ENCODE measurements at regions not wholly inside any gene's neighbourhood (a gene's known extent, or its start where the extent isn't known, plus 50 kb on each side); places are given as distances from the start of the nearest gene placed in this dataset.

DNA sequence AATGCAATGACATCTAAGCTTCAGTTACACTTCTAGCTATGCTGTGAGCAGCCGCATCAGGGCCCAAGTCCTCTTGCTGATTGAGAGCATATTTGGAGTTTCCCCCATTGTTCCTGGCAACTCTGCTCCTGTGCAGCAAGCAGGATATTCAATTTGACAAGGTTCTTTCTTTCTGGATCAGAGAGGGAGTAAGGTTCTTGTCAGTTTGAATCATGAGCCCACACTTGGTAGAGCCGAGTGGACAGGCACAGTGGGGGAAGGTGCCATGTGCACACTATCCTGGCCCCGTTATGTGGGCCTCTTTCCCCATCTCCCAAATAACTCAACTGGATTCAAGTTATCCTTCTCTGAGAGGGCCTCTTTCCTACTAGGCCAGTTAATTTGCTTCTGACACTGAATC is 385.4 kb downstream of the ZIC1 start:
- 79 to 84% methylated on average over 3 of the region's 3 CpGs for WGBS, 2 donors
- no peak overlapping the region for H3K27ac ChIP-seq
- DNase-seq = no peak
- no peaks in the 10 kb centered on the region for H3K27me3 ChIP-seq
- intact Hi-C loops (cut with DNase I) = no loop called here
- no peaks in the 10 kb centered on the region for H3K9me3 ChIP-seq
- H3K4me1 ChIP-seq = no peaks in the 10 kb centered on the region
- H3K36me3 ChIP-seq = no peaks in the 10 kb centered on the region
- no peak overlapping the region for H3K4me3 ChIP-seq
- TF ChIP-seq POLR2A (IDR thresholded peaks at IDR 0.05) = no peak
- TF ChIP-seq, protein P1, sequence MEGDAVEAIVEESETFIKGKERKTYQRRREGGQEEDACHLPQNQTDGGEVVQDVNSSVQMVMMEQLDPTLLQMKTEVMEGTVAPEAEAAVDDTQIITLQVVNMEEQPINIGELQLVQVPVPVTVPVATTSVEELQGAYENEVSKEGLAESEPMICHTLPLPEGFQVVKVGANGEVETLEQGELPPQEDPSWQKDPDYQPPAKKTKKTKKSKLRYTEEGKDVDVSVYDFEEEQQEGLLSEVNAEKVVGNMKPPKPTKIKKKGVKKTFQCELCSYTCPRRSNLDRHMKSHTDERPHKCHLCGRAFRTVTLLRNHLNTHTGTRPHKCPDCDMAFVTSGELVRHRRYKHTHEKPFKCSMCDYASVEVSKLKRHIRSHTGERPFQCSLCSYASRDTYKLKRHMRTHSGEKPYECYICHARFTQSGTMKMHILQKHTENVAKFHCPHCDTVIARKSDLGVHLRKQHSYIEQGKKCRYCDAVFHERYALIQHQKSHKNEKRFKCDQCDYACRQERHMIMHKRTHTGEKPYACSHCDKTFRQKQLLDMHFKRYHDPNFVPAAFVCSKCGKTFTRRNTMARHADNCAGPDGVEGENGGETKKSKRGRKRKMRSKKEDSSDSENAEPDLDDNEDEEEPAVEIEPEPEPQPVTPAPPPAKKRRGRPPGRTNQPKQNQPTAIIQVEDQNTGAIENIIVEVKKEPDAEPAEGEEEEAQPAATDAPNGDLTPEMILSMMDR (IDR thresholded peaks at IDR 0.05) = no peak

DNA sequence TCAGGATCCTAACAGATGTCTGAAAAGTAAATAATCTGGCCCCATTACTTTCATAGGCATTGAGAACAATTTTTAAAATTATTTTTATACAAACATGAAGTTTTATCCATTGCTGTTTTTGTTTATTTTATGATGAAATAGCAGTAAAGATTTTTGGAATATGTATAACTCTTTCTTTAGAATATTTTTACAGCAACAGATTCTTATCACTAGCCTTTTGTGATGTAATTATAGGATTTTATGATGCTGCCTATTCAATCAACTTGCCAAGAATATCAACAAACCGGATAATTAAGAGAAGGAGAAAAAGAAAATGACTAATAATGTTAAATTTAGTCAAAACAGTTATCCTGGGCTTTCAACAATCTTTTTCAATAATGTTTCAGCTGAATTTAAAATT is 386.3 kb downstream of the ZIC1 start:
- no peaks in the 10 kb centered on the region for H3K9me3 ChIP-seq
- no peak for TF ChIP-seq POLR2A (IDR thresholded peaks at IDR 0.05)
- TF ChIP-seq, protein P1 (IDR thresholded peaks at IDR 0.05) = no peak

DNA sequence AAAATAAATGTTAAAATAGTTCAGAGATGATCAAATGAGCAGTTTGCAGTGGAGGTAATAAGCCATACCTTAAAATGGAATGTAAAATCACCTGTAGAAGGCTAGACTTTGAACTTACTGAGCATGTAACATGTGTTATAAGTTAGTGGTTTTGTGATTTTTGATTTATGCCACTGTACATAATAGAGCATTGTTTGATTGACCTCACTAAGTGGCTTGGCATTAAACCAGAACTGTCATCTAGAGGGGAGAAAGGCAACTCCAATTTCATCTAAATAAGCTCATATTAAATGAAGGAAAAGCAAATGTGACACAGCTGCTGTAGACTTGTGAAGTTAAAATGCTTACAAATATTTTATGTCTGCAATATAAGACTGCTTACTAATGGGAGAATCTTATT is 387.9 kb downstream of the ZIC1 start:
- H3K9me3 ChIP-seq = no peaks in the 10 kb centered on the region
- H3K4me1 ChIP-seq = no peaks in the 10 kb centered on the region
- intact Hi-C loops (cut with DNase I) = no loop called here
- no peak overlapping the region for H3K27ac ChIP-seq
- no peak for DNase-seq
- no peak overlapping the region for H3K4me3 ChIP-seq
- H3K36me3 ChIP-seq = no peaks in the 10 kb centered on the region
- H3K27me3 ChIP-seq = no peaks in the 10 kb centered on the region
- no peak for TF ChIP-seq POLR2A (IDR thresholded peaks at IDR 0.05)
- TF ChIP-seq, protein P1 (IDR thresholded peaks at IDR 0.05) = no peak

More for the DNA sequence above, 386.3 kb downstream of the ZIC1 start:
- intact Hi-C loops (cut with DNase I) = no loop called here
- Histone ChIP-seq H3K4me1 (no peaks in the 10 kb centered on the region), H3K27me3 (no peaks in the 10 kb centered on the region), H3K27ac (no peak overlapping the region), H3K36me3 (no peaks in the 10 kb centered on the region), H3K4me3 (no peak overlapping the region)
- no peak for DNase-seq
- 38 to 48% methylated on average over 1 of the region's 1 CpG for WGBS, 2 donors

DNA sequence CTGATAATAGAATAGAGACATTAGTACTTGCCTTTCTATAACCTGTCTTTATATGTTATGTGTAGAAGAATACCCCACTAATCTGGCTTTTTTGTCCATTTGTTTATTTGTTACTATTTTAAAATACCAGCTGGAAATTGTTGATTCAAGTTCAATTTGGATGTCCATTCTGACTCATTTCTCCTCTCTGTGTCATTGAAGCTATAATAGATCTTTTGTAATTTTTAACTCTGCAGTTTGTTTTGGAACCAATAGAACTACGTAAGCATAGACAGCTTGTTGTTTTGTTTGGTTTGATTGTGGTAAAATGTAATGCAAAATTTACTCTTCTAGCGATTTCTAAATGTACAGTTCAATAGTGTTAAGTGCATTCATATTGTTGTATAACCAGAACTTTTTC is 390.4 kb downstream of the ZIC1 start:
- H3K36me3 ChIP-seq = no peaks in the 10 kb centered on the region

DNA sequence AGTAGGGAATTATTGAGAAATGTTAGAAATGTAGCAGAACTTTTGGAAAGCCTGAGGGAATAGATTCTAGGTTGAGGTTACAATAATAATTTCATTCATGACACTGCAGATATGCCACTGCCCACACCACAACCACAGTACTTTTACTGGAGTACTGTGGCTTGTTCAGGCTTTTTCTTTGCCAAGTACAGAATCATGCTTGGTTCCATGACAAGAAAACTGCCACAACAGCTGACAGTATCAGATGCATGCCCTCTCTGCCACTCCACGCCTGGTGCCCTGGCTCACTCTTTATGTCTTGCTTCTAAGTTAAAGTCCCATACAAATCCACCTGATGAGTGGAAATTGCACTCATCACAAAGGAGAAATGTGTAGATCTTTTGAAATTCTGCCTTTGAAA is 398.6 kb downstream of the ZIC1 start:
- no peak for DNase-seq
- H3K4me3 ChIP-seq = no peak overlapping the region
- H3K4me1 ChIP-seq = no peaks in the 10 kb centered on the region
- H3K36me3 ChIP-seq = no peaks in the 10 kb centered on the region
- H3K27ac ChIP-seq = no peak overlapping the region
- WGBS, 2 donors = 33 to 74% methylated on average over 1 of the region's 1 CpG
- no peak for TF ChIP-seq POLR2A (IDR thresholded peaks at IDR 0.05)
- TF ChIP-seq, protein P1 (IDR thresholded peaks at IDR 0.05) = no peak
- no peaks in the 10 kb centered on the region for H3K9me3 ChIP-seq
- no peaks in the 10 kb centered on the region for H3K27me3 ChIP-seq
- intact Hi-C loops (cut with DNase I) = no loop called here

More for the DNA sequence above, 390.4 kb downstream of the ZIC1 start:
- DNase-seq = no peak
- 29 to 52% methylated on average over 2 of the region's 2 CpGs for WGBS, 2 donors
- no peaks in the 10 kb centered on the region for H3K9me3 ChIP-seq
- no peaks in the 10 kb centered on the region for H3K4me1 ChIP-seq
- intact Hi-C loops (cut with DNase I) = no loop called here
- H3K27ac ChIP-seq = no peak overlapping the region
- H3K27me3 ChIP-seq = no peaks in the 10 kb centered on the region
- H3K4me3 ChIP-seq = no peak overlapping the region
- TF ChIP-seq, protein P1 (IDR thresholded peaks at IDR 0.05) = no peak
- no peak for TF ChIP-seq POLR2A (IDR thresholded peaks at IDR 0.05)

All from esophagus squamous epithelium (tissue), 5 donors.